OCI-LY1 (cell line): ENCODE measurements at regions not wholly inside any gene's neighbourhood (a gene's known extent, or its start where the extent isn't known, plus 50 kb on each side); places are given as distances from the start of the nearest gene placed in this dataset.

Source experiments
- EZH2 ChIP-seq: fragments of 200-600 bp; sonication (generic), shearing (Covaris generic); IDR thresholded peaks from 2 replicates; pipeline ENCODE4 v1.8.0; 2017; ENCODE audit warnings: borderline replicate concordance, mixed run types, mild to moderate bottlenecking, antibody characterized with exemption, low read length, moderate library complexity, mixed read lengths
- TF ChIP-seq, protein P1 (sequence below): fragments of 200-600 bp; sonication (generic), shearing (Covaris generic); IDR thresholded peaks from 2 replicates; pipeline ENCODE4 v1.5.1; 2017; ENCODE audit warnings: mild to moderate bottlenecking, antibody characterized with exemption, low read length, moderate library complexity, mixed read lengths

DNA sequence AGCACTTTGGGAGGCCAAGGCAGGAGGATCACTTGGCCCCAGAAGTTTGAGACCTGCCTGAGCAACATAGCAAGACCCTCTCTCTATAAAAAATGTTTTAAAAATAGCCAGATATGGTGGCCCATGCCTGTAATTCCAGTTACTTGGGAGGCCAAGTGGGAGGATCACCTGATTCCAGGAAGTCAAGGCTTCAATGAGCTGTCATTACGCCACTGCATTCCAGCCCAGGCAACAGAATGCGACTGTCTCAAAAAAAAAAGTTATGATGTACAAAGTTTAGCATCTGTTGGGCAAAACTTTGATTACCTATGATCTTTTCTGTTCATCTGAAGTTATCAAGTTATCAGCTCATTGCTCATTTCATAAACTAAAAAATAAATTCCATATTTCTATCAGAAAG lies 504.1 kb upstream of the PKDCC start:
- TF ChIP-seq, protein P1, sequence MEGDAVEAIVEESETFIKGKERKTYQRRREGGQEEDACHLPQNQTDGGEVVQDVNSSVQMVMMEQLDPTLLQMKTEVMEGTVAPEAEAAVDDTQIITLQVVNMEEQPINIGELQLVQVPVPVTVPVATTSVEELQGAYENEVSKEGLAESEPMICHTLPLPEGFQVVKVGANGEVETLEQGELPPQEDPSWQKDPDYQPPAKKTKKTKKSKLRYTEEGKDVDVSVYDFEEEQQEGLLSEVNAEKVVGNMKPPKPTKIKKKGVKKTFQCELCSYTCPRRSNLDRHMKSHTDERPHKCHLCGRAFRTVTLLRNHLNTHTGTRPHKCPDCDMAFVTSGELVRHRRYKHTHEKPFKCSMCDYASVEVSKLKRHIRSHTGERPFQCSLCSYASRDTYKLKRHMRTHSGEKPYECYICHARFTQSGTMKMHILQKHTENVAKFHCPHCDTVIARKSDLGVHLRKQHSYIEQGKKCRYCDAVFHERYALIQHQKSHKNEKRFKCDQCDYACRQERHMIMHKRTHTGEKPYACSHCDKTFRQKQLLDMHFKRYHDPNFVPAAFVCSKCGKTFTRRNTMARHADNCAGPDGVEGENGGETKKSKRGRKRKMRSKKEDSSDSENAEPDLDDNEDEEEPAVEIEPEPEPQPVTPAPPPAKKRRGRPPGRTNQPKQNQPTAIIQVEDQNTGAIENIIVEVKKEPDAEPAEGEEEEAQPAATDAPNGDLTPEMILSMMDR, result no peak
- no peak for TF ChIP-seq EZH2
